GM12892 (cell line): ENCODE measurements at regions not wholly inside any gene's neighbourhood (a gene's known extent, or its start where the extent isn't known, plus 50 kb on each side); places are given as distances from the start of the nearest gene placed in this dataset.

Experiments
- POLR2A ChIP-seq: IDR thresholded peaks from 2 replicates; pipeline ENCODE4 v1.6.1; 2011; ENCODE audit warnings: low read depth, low read length, control low read depth
- POLR2AphosphoS5 ChIP-seq: IDR thresholded peaks from 2 replicates; pipeline ENCODE4 v1.6.1; 2011; ENCODE audit warnings: low read depth, low read length, control low read depth

DNA sequence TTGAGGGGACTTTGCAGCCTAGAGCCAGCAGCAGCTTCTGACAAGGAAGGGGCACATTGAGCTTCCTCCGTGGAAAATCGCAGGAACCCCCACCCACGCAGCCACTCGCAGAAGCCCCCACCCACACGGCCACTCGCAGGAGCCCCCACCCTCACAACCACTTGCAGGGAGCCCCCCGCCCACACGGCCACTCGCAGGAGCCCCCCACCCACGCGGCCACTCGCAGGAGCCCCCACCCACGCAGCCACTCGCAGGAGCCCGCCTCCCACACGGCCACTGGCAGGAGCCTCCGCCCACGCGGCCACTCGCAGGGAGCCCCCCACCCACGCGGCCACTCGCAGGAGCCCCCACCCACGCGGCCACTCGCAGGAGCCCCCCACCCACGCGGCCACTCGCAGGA is 228.4 kb upstream of the CDH4 start:
- TF ChIP-seq POLR2A (no peak), POLR2AphosphoS5 (no peak)
